HepG2 (cell line): ENCODE measurements at regions not wholly inside any gene's neighbourhood (a gene's known extent, or its start where the extent isn't known, plus 50 kb on each side); places are given as distances from the start of the nearest gene placed in this dataset.

ENCODE experiments used
- ARID2 ChIP-seq: sonication (generic); formaldehyde crosslinking; IDR thresholded peaks from 2 replicates; pipeline ENCODE4 v1.8.1; 2022; ENCODE audit warnings: mild to moderate bottlenecking, missing genetic modification reagents, borderline replicate concordance
- RFX5 ChIP-seq: IDR thresholded peaks from 2 replicates; pipeline ENCODE4 v1.6.1; 2011; ENCODE audit warnings: low read depth, low read length, improper control_type of control experiment
- ZKSCAN1 ChIP-seq: fragments of 150-350 bp; IDR thresholded peaks from 2 replicates; pipeline ENCODE4 v1.6.1; 2014; ENCODE audit warnings: low read length

DNA sequence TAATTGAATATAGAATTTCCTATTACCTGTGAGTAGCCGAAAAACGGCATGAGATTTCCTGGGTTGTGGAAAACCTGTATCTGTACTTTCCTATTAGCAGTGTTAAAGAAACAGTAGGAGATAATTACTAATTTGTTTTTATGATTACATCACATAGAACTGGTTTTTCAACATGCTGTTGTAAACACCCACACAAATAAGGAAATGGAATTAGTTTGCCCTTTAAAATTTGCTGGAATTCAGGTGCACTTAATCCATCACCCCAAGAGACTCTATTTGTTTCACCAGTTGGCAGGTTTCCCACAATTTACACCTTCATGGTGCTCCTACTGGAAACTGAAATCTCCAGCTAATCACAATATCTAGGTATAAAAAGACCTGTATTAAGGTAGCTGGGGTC is 274.1 kb upstream of the SLC8A1 start:
- TF ChIP-seq ZKSCAN1 (no peak), ARID2 (CRISPR knock-in tag) (no peak), RFX5 (no peak)
